Memory B cell (primary cell): ENCODE measurements at regions not wholly inside any gene's neighbourhood (a gene's known extent, or its start where the extent isn't known, plus 50 kb on each side); places are given as distances from the start of the nearest gene placed in this dataset.
"Not testable (repeated sequence)": the region's sequence is repeated elsewhere in the genome, so short reads cannot be mapped to it uniquely, and the experiment has no call there.

ENCODE experiments used
- ATAC-seq: fragments of 150-1000 bp; cut with Tn5 transposase; 2 replicates; pipeline ENCODE4 v1.10.0; 2021; ENCODE audit warnings: low read depth, mild to moderate bottlenecking, moderate library complexity
- DNase-seq, 2 donors: peaks; one replicate each; pipeline ENCODE4 v3.0.0; 2022; ENCODE audit warnings: low spot score in 2 of 2
- H3K27ac Mint-ChIP-seq: one replicate; pipeline ENCODE4 v1.8.0; 2022; ENCODE audit warnings: mild to moderate bottlenecking, moderate library complexity, mixed read lengths
- H3K27me3 Mint-ChIP-seq: one replicate; pipeline ENCODE4 v1.8.0; 2022; ENCODE audit warnings: mixed read lengths
- H3K36me3 Mint-ChIP-seq: one replicate; pipeline ENCODE4 v1.8.0; 2022; ENCODE audit warnings: mild to moderate bottlenecking, mixed read lengths
- H3K4me1 Mint-ChIP-seq: one replicate; pipeline ENCODE4 v1.8.0; 2022; ENCODE audit warnings: mixed read lengths
- H3K4me3 Mint-ChIP-seq: one replicate; pipeline ENCODE4 v1.8.0; 2022; ENCODE audit warnings: mild to moderate bottlenecking, moderate library complexity, mixed read lengths
- H3K9me3 Mint-ChIP-seq: one replicate; pipeline ENCODE4 v1.8.0; 2022; ENCODE audit warnings: mixed read lengths

DNA sequence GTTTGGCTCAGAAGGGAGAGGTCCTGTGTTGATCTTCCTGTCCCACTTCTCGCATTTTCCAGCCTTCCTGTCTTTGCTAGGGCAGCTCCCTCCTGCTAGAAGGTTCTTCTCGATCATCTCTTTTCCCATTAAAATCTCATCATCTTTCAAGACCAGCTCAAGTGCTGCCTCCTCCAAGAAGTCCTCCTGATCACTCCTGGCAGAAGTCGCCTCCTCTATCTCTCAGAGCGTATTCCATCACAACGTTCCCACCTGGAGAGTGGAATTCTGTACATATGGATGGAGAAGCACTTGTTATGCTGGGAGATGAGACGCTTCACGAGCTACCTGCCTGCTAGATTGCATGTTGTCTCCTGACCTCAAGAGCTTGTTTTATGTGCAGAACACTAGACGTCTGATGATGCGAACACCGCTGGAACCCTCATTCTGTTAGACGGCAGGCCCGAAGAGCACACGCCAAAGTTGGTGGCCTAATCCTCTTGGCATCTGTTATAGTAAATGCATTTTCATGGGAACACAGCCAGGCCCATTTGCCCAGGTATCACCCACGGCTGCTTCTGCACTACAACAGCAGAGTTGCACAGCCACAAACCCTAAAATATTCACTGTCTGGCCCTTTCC, 68.0 kb upstream of the INSIG1 start:
- Mint-ChIP-seq H3K36me3 (no peaks in the 10 kb centered on the region), H3K9me3 (no peaks in the 10 kb centered on the region), H3K27me3 (peaks cover 7% of the 10 kb centered on the region), H3K27ac (no peak overlapping the region), H3K4me3 (no peak overlapping the region), H3K4me1 (no peaks in the 10 kb centered on the region)
- ATAC-seq (no peak), DNase-seq (no peak)

DNA sequence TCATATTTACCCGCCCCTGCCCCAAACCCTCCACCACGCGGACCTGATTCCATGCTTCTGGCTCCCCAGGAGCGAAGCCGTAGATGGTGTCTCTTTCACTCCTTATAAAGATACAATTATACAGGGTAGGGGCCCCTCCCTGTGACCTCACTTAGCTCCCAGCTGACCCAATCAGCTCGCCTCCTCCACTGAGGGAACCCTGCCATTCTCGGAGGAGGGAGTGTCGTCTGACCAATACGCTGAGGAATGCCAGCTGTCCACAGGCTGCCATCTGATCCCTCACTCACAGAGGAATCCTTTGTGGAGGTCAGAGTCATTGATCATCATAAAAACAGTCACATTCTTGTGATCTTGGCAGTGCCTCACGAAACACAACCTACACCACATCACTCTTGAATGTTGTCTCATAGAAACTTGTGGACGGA, 67.5 kb upstream of the INSIG1 start:
- no peaks in the 10 kb centered on the region for H3K36me3 Mint-ChIP-seq
- no peaks in the 10 kb centered on the region for H3K4me1 Mint-ChIP-seq
- no peak overlapping the region for H3K4me3 Mint-ChIP-seq
- no peaks in the 10 kb centered on the region for H3K9me3 Mint-ChIP-seq
- no peak overlapping the region for H3K27ac Mint-ChIP-seq
- ATAC-seq (no peak), DNase-seq (no peak)
- H3K27me3 Mint-ChIP-seq = peaks cover 7% of the 10 kb centered on the region

DNA sequence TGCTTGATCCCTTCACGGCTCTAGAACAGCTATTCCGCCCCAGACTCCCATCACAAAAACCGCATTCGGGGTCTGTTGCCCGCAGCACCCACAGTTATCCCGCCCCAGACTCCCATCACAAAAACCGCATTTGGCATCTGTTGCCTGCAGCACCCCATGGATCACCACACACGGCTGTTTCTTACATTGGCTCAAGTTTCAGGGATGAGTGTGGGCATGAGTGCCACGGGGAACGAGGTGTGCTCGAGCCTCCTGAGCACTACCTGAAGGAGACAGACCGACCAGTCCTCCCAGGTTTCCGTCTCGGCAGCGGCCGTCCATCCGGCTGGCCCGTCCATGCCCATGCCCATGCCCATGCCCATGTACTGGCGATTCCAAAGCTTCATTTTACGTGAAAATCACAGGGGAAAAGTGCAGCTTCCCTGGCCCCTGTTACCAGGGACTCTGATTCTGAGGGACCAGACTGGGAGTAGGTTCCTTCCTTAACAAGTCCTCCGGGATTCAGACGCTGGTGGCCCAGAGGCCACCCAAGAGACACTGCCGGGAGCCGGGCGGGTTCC, 66.4 kb upstream of the INSIG1 start:
- H3K4me3 Mint-ChIP-seq = no peak overlapping the region
- no peak for DNase-seq

DNA sequence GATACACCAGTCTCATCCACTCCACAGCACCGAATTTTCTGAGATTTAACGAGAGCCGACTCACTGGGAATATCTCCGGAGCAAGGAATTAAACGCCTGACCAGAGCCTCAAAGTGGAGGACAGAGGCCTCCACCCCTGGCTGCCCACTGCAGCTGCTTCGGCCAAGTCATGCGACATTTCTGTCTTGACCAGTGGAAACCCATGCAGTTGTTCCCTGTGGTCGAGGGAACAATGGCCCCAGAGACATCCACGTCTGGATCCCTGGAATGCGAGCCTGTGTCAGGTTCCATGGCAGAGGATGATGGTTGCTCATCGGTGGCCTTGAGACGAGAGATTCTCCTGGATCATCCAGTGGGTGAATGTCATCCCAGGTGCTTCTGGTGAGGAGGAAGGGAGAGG, 65.7 kb upstream of the INSIG1 start:
- H3K4me3 Mint-ChIP-seq = no peak overlapping the region
- no peaks in the 10 kb centered on the region for H3K9me3 Mint-ChIP-seq

More for the DNA sequence above, 66.4 kb upstream of the INSIG1 start:
- Mint-ChIP-seq H3K27me3 (peaks cover 3% of the 10 kb centered on the region), H3K36me3 (no peaks in the 10 kb centered on the region), H3K27ac (no peak overlapping the region), H3K4me1 (no peaks in the 10 kb centered on the region), H3K9me3 (no peaks in the 10 kb centered on the region)
- ATAC-seq = no peak

DNA sequence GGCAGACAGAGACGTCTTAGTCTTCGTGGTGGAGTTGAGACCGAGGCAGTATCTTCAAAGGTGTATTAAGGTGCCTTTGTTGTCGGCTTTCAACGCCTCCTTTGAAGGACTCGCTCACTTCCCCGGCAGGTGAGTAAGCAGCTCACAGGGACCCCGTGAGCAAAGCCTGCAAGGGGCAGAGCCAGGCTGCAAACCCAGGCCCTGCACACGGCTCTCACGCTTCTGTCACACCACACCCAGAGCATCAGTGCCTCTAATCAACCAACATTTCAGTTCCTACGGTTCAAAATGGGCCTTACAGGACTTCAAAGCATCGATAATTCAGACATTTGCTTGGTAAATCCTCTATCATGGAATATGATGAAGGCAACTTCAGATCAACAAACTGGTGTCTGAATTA, 64.8 kb upstream of the INSIG1 start:
- peaks cover 8% of the 10 kb centered on the region for H3K27me3 Mint-ChIP-seq
- DNase-seq (no peak), ATAC-seq (no peak)
- no peak overlapping the region for H3K27ac Mint-ChIP-seq
- no peak overlapping the region for H3K4me3 Mint-ChIP-seq
- H3K36me3 Mint-ChIP-seq = no peaks in the 10 kb centered on the region
- no peaks in the 10 kb centered on the region for H3K9me3 Mint-ChIP-seq
- H3K4me1 Mint-ChIP-seq = peaks cover 4% of the 10 kb centered on the region

More for the DNA sequence above, 65.7 kb upstream of the INSIG1 start:
- ATAC-seq = no peak
- H3K4me1 Mint-ChIP-seq = peaks cover 3% of the 10 kb centered on the region
- H3K27me3 Mint-ChIP-seq = peaks cover 8% of the 10 kb centered on the region
- H3K27ac Mint-ChIP-seq = no peak overlapping the region
- DNase-seq = no peak
- H3K36me3 Mint-ChIP-seq = no peaks in the 10 kb centered on the region

DNA sequence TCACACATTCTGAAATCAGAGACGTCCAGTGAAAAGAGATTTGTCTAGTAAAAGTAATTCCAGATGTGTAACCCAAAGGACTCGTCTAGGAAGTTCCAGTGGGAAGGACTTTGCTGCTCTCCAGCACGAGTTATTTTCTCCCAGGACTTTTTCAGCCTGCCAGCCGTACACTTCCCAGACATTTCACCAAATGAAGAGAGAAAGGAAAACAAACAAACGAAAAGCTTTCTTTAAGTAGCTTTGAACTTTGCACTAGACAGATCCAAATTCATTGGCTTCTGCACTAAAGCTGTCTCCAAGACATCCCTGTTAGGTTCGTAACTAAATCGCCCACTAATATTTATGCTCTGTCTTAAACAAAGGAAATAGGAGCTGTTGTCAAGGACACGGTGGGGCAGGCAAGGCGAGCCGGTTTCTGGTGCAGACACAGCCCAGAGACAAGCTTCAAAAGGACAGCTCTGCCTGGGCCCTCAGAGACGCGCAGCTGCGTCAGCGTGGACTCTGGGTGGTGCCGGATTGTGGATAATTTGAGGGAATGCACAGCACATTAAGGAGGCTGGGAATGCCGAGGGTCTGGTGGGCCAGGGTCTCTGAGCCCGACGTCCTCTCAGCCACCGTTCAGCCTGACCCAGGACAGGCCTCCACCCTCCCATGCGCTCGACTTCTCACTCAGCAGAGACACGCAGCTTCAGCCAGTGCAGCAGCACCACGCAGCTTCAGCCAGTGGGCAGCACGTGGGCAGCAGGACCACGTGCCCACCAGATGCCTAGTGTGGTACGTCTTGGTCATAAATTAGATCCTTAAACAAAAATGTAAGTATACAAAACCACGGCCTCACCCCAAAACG, 64.1 kb upstream of the INSIG1 start:
- Mint-ChIP-seq H3K9me3 (no peaks in the 10 kb centered on the region), H3K4me3 (no peak overlapping the region), H3K36me3 (no peaks in the 10 kb centered on the region), H3K4me1 (peaks cover 4% of the 10 kb centered on the region), H3K27ac (no peak overlapping the region), H3K27me3 (peaks cover 8% of the 10 kb centered on the region)
- ATAC-seq (no peak), DNase-seq (no peak)

DNA sequence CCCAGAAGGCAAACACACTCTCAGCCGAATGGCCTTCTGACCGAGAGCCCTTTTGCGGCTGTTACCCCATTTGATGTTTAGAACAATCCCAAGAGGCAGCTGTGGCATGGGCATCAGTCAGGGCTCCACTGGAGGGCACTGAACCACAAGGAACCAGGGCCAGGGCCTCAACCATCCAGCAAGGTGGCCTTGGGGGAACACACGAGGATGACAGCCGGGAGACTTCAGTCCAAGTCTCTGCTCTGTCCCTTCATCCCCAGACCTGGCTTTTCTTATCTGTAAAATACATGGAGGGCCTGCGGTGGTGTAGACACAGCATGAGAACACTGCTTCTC, 63.6 kb upstream of the INSIG1 start:
- H3K27ac Mint-ChIP-seq = no peak overlapping the region
- peaks cover 11% of the 10 kb centered on the region for H3K27me3 Mint-ChIP-seq
- no peaks in the 10 kb centered on the region for H3K9me3 Mint-ChIP-seq
- DNase-seq (no peak), ATAC-seq (no peak)
- H3K36me3 Mint-ChIP-seq = no peaks in the 10 kb centered on the region
- no peak overlapping the region for H3K4me3 Mint-ChIP-seq
- peaks cover 4% of the 10 kb centered on the region for H3K4me1 Mint-ChIP-seq

DNA sequence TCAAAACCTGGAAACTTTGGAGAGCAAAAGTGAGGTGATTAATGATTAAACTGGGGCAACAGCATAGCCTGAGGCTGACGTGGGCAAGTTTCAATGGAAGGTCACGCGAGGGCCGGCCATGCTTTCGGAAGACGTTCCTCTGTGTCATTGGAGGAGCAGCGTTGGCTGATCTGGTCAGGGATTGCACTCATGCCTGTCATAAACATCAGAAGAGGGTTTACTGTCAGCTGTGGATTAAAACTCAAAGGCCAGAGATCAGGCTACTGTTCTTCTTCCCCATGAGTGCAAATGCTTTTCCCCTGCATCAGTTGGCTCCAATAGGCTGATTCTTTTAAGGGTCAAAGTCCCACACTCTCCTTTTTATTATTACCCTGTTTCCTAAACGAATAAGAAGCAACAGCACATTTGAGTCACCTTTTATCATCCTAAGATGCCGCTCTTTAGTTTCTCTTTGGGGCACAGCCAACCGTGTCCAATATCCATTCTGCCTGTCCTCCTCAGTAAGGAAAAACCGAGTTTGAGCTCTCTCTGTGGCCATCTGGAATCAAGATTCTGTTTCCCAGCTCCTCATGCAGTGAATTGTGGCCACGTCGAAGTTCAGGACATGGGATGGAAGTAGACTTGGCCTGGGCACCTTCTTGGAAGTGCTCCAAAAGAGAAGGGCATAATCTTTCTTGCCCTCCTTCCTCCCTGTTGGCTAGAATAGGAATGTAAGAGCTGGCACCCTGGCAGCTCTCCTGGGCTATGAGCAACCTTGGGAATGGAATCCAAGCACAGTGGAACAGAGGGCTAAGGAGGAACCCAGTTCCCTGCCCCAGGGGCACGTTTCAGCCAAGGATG, 62.5 kb upstream of the INSIG1 start:
- Mint-ChIP-seq H3K4me1 (peaks cover 4% of the 10 kb centered on the region), H3K27ac (no peak overlapping the region), H3K36me3 (no peaks in the 10 kb centered on the region), H3K9me3 (no peaks in the 10 kb centered on the region), H3K4me3 (no peak overlapping the region), H3K27me3 (peaks cover 12% of the 10 kb centered on the region)
- no peak for ATAC-seq
- no peak for DNase-seq

DNA sequence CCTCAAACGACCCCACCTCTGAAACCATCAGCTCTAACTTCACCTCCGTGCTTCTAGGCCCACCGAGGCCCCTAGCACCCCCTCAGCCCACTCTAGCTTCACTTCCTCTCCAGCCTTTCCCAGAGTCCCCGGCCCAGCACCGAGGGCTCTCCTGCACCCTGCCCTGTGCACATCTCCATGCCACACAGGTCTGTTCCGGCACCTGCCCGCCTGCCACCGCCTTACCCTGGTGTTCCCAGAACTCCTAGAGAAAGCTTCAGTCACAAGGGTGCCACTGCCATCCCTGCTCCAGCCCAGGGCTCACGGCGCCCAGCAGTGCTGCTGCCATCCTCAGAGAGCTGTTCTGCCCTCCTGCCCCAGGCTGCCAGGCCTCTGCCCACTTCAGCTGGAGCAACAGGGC, 61.3 kb upstream of the INSIG1 start:
- Mint-ChIP-seq H3K9me3 (no peaks in the 10 kb centered on the region), H3K27ac (no peak overlapping the region), H3K27me3 (peaks cover 12% of the 10 kb centered on the region), H3K4me3 (no peak overlapping the region), H3K36me3 (no peaks in the 10 kb centered on the region), H3K4me1 (peaks cover 4% of the 10 kb centered on the region)
- DNase-seq (no peak), ATAC-seq (no peak)

DNA sequence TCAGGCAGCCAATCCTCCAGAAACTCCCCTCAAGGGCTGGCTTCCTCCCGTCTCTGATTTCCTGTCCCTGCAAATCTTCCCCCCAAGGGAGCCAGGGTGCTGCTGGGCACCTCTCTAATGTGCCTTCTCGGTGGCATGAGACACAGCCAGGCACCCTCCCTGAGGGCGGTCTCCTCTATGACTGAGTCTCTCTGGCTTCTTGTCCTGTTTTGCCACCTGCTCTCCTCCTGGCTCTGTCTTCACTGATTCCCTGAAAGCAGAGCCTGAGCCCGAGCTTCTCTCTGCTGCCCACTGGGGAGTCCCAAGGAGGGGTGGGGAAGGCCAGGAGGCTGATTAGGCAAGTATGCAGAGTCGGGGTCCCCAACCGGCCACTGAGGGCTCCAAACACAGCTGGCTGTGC, 60.4 kb upstream of the INSIG1 start:
- Mint-ChIP-seq H3K36me3 (no peaks in the 10 kb centered on the region), H3K9me3 (no peaks in the 10 kb centered on the region), H3K27me3 (peaks cover 12% of the 10 kb centered on the region), H3K4me1 (peaks cover 4% of the 10 kb centered on the region), H3K27ac (no peak overlapping the region), H3K4me3 (no peak overlapping the region)
- no peak for ATAC-seq
- no peak for DNase-seq

DNA sequence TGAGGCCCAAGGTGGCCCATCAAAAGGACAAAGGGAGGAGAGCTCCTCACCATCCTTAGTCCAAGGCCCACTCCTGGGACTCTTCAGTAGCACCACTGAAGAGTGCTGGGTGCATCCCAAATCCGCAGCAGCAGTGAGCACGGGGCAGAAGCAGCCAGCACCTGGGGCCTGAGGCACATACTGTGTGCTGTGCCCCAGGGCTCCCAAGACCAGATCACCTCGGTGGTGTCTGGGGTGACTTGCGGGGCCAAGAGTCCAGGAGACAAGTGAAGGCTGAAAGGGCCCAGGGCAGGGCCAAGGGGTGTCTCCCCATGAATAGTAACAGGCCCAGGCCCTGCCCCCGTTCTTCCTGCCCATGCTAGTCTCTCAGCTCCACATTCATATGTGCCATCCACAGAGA, 59.9 kb upstream of the INSIG1 start:
- Mint-ChIP-seq H3K4me1 (peaks cover 4% of the 10 kb centered on the region), H3K27ac (no peak overlapping the region), H3K27me3 (peaks cover 12% of the 10 kb centered on the region), H3K4me3 (no peak overlapping the region), H3K36me3 (no peaks in the 10 kb centered on the region), H3K9me3 (no peaks in the 10 kb centered on the region)
- no peak for ATAC-seq
- DNase-seq = no peak

DNA sequence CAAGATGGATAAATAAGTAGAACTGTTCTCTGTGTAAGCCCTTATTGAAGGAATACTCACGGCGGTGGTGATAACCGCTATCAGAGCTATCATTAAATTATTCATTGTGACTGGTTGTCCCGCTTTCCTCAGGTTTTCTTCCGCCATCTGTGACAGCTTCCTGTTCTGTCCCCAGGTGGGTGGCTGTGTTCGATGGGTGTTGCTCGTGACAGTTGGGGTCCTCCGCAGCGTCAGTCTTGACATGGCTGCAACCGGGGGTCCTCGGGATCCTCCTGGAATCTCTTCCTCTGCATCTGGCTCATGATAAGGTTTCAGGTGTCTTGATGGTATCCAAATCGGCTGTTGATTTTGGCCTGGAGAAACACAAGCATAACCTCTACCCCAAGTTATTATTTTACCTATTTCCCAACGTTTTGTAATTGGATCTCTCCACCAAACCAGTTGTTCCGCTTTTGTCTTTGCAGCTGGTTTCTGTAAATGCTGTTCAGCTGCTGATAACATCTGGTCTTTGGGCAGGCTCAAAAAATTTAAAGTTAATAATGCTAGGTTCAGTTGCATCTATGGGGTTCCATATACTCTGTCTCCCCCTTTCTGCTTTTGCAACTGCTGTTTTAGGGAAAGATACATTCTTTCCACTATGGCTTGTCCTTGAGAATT, 58.1 kb upstream of the INSIG1 start:
- H3K27me3 Mint-ChIP-seq = peaks cover 13% of the 10 kb centered on the region
- not testable (repeated sequence) for H3K9me3 Mint-ChIP-seq, H3K27ac Mint-ChIP-seq

DNA sequence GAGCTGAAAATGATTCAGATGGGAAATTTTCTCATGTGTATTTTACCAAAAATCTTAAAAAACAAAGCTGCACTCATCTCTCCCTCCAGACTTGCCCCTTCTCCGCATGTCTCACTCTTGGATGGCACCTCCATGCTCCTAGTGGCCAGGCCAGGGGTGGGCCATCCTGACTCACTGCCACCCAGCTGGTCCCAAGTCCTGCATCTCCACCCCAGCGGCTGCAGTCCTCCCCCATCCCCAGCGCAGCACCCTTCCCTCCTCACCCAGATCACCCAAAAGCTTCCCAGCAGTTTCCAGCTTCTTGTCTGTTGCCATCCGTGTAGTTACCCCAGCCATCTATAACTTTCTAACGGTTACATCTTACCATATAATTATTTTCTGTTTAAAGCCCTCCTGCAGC, 53.0 kb upstream of the INSIG1 start:
- ATAC-seq (no peak), DNase-seq (no peak)
- Mint-ChIP-seq H3K4me3 (no peak overlapping the region), H3K27ac (no peak overlapping the region), H3K27me3 (peaks cover 3% of the 10 kb centered on the region), H3K4me1 (no peaks in the 10 kb centered on the region), H3K36me3 (no peaks in the 10 kb centered on the region), H3K9me3 (no peaks in the 10 kb centered on the region)

More for the DNA sequence above, 58.1 kb upstream of the INSIG1 start:
- not testable (repeated sequence) for DNase-seq, ATAC-seq, H3K4me3 Mint-ChIP-seq, H3K36me3 Mint-ChIP-seq, H3K4me1 Mint-ChIP-seq
